ENCODE measurements at regions not wholly inside any gene's neighbourhood (a gene's known extent, or its start where the extent isn't known, plus 50 kb on each side); places are given as distances from the start of the nearest gene placed in this dataset.

DNA sequence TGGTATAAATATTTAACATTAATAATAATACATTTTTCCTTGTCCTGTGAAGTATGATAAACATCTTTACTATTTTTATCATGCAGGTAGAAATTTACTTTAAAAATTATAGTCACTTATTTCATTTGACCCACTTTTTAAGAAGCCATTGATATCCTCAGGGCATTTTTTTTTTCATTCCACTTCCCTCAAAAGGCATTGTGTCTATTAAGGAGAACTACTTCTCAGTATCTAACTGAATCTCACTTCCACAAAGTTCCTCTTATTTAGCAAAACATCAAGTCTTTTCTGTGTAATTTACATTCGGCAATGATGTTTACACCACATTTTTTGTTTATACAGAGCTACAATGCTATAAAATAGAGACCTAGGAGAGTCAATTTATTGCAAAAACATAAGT is 388.2 kb upstream of the AKR1E2 start (continued):
- TF ChIP-seq ESRRA (CRISPR knock-in tag; IDR thresholded peaks at IDR 0.05; ENCODE audit: borderline replicate concordance) (no peak), ATF1 (CRISPR knock-in tag; IDR thresholded peaks at IDR 0.05) (no peak), ZNF232 (CRISPR knock-in tag; IDR thresholded peaks at IDR 0.05) (no peak)

DNA sequence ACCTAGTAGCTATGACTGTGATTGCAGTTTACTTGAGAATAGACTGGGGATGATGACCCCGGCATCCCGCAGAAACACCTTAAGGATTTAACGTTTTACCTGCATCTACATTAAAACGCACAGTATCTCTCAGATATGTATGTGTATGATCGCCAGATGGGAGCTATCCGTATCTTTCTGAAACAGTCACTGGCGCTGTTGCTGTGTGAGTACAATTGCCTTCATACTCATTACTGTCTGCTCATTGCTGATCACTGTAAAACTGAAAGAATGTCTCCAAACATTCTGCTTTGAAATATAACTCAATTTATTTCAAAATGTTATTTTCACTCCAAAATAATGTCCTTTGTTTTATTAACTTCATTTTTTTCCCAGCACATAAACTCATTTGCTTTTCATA is 388.9 kb upstream of the AKR1E2 start:
- Mint-ChIP-seq H3K4me1 (no peaks in the 10 kb centered on the region), H3K4me3 (no peak overlapping the region), H3K36me3 (no peaks in the 10 kb centered on the region), H3K27me3 (ENCODE audit: low read depth) (no peaks in the 10 kb centered on the region), H3K9me3 (peaks cover 3% of the 10 kb centered on the region; the same call in 1 of the 2 replicates), H3K27ac (no peak overlapping the region)
- ChIA-PET CTCF (no interaction called here), POLR2A (no interaction called here)
- DNase-seq (ENCODE audit: low spot score), result no peak
- TF ChIP-seq, protein P1, sequence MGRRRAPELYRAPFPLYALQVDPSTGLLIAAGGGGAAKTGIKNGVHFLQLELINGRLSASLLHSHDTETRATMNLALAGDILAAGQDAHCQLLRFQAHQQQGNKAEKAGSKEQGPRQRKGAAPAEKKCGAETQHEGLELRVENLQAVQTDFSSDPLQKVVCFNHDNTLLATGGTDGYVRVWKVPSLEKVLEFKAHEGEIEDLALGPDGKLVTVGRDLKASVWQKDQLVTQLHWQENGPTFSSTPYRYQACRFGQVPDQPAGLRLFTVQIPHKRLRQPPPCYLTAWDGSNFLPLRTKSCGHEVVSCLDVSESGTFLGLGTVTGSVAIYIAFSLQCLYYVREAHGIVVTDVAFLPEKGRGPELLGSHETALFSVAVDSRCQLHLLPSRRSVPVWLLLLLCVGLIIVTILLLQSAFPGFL (CRISPR knock-in tag; IDR thresholded peaks at IDR 0.05; ENCODE audit: borderline replicate concordance), result no peak
- TF ChIP-seq JUN (CRISPR knock-in tag; IDR thresholded peaks at IDR 0.05), result no peak
- TF ChIP-seq, protein P2, sequence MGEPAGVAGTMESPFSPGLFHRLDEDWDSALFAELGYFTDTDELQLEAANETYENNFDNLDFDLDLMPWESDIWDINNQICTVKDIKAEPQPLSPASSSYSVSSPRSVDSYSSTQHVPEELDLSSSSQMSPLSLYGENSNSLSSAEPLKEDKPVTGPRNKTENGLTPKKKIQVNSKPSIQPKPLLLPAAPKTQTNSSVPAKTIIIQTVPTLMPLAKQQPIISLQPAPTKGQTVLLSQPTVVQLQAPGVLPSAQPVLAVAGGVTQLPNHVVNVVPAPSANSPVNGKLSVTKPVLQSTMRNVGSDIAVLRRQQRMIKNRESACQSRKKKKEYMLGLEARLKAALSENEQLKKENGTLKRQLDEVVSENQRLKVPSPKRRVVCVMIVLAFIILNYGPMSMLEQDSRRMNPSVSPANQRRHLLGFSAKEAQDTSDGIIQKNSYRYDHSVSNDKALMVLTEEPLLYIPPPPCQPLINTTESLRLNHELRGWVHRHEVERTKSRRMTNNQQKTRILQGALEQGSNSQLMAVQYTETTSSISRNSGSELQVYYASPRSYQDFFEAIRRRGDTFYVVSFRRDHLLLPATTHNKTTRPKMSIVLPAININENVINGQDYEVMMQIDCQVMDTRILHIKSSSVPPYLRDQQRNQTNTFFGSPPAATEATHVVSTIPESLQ (CRISPR knock-in tag; IDR thresholded peaks at IDR 0.05), result no peak
- TF ChIP-seq CREB1 (CRISPR knock-in tag; IDR thresholded peaks at IDR 0.05), result no peak
- no peak for TF ChIP-seq NR3C1 (CRISPR knock-in tag; conservative IDR thresholded peaks at IDR 0.05; ENCODE audit: low read depth)
- no peak for TF ChIP-seq FOXK1 (CRISPR knock-in tag; IDR thresholded peaks at IDR 0.05)
- TF ChIP-seq, protein P3, sequence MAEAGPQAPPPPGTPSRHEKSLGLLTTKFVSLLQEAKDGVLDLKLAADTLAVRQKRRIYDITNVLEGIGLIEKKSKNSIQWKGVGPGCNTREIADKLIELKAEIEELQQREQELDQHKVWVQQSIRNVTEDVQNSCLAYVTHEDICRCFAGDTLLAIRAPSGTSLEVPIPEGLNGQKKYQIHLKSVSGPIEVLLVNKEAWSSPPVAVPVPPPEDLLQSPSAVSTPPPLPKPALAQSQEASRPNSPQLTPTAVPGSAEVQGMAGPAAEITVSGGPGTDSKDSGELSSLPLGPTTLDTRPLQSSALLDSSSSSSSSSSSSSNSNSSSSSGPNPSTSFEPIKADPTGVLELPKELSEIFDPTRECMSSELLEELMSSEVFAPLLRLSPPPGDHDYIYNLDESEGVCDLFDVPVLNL (CRISPR knock-in tag; IDR thresholded peaks at IDR 0.05; ENCODE audit: borderline replicate concordance, low read depth), result no peak
- no peak for TF ChIP-seq CBFB (CRISPR knock-in tag; IDR thresholded peaks at IDR 0.05; ENCODE audit: low read depth)
- TF ChIP-seq, protein P4, sequence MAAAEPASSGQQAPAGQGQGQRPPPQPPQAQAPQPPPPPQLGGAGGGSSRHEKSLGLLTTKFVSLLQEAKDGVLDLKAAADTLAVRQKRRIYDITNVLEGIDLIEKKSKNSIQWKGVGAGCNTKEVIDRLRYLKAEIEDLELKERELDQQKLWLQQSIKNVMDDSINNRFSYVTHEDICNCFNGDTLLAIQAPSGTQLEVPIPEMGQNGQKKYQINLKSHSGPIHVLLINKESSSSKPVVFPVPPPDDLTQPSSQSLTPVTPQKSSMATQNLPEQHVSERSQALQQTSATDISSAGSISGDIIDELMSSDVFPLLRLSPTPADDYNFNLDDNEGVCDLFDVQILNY (CRISPR knock-in tag; IDR thresholded peaks at IDR 0.05), result no peak
- TF ChIP-seq NFYB (CRISPR knock-in tag; conservative IDR thresholded peaks at IDR 0.05; ENCODE audit: low read depth), result no peak
- TF ChIP-seq, protein P5, sequence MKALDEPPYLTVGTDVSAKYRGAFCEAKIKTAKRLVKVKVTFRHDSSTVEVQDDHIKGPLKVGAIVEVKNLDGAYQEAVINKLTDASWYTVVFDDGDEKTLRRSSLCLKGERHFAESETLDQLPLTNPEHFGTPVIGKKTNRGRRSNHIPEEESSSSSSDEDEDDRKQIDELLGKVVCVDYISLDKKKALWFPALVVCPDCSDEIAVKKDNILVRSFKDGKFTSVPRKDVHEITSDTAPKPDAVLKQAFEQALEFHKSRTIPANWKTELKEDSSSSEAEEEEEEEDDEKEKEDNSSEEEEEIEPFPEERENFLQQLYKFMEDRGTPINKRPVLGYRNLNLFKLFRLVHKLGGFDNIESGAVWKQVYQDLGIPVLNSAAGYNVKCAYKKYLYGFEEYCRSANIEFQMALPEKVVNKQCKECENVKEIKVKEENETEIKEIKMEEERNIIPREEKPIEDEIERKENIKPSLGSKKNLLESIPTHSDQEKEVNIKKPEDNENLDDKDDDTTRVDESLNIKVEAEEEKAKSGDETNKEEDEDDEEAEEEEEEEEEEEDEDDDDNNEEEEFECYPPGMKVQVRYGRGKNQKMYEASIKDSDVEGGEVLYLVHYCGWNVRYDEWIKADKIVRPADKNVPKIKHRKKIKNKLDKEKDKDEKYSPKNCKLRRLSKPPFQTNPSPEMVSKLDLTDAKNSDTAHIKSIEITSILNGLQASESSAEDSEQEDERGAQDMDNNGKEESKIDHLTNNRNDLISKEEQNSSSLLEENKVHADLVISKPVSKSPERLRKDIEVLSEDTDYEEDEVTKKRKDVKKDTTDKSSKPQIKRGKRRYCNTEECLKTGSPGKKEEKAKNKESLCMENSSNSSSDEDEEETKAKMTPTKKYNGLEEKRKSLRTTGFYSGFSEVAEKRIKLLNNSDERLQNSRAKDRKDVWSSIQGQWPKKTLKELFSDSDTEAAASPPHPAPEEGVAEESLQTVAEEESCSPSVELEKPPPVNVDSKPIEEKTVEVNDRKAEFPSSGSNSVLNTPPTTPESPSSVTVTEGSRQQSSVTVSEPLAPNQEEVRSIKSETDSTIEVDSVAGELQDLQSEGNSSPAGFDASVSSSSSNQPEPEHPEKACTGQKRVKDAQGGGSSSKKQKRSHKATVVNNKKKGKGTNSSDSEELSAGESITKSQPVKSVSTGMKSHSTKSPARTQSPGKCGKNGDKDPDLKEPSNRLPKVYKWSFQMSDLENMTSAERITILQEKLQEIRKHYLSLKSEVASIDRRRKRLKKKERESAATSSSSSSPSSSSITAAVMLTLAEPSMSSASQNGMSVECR (CRISPR knock-in tag; IDR thresholded peaks at IDR 0.05; ENCODE audit: borderline replicate concordance), result no peak
- TF ChIP-seq, protein P6, sequence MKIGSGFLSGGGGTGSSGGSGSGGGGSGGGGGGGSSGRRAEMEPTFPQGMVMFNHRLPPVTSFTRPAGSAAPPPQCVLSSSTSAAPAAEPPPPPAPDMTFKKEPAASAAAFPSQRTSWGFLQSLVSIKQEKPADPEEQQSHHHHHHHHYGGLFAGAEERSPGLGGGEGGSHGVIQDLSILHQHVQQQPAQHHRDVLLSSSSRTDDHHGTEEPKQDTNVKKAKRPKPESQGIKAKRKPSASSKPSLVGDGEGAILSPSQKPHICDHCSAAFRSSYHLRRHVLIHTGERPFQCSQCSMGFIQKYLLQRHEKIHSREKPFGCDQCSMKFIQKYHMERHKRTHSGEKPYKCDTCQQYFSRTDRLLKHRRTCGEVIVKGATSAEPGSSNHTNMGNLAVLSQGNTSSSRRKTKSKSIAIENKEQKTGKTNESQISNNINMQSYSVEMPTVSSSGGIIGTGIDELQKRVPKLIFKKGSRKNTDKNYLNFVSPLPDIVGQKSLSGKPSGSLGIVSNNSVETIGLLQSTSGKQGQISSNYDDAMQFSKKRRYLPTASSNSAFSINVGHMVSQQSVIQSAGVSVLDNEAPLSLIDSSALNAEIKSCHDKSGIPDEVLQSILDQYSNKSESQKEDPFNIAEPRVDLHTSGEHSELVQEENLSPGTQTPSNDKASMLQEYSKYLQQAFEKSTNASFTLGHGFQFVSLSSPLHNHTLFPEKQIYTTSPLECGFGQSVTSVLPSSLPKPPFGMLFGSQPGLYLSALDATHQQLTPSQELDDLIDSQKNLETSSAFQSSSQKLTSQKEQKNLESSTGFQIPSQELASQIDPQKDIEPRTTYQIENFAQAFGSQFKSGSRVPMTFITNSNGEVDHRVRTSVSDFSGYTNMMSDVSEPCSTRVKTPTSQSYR (CRISPR knock-in tag; IDR thresholded peaks at IDR 0.05), result no peak
- no peak for TF ChIP-seq RELA (CRISPR knock-in tag; IDR thresholded peaks at IDR 0.05; ENCODE audit: borderline replicate concordance)
- TF ChIP-seq FOXJ3 (CRISPR knock-in tag; IDR thresholded peaks at IDR 0.05; ENCODE audit: borderline replicate concordance), result no peak
- ATAC-seq, result no peak
